ENCODE measurements at regions not wholly inside any gene's neighbourhood (a gene's known extent, or its start where the extent isn't known, plus 50 kb on each side); places are given as distances from the start of the nearest gene placed in this dataset.
"Not testable (repeated sequence)": the region's sequence is repeated elsewhere in the genome, so short reads cannot be mapped to it uniquely, and the experiment has no call there.

- DNase-seq, result no peak
- in situ Hi-C loops (cut with HindIII; ENCODE audit: low pct_ligation_motif_present, low pct_unique_long_range_greater_than_20kb, low sequenced_read_pairs), result no loop called here
Observed at GRCh38 chr1:163981500-163982030, 577.4 kb upstream of the PBX1 start.

- DNase-seq, result no peak
- in situ Hi-C loops (cut with HindIII; ENCODE audit: low pct_ligation_motif_present, low pct_unique_long_range_greater_than_20kb, low sequenced_read_pairs), result no loop called here
Observed at GRCh38 chr1:163983097-163983496, 575.9 kb upstream of the PBX1 start.

- in situ Hi-C loops (cut with HindIII; ENCODE audit: low pct_ligation_motif_present, low pct_unique_long_range_greater_than_20kb, low sequenced_read_pairs), result no loop called here
Observed at GRCh38 chr1:163985700-163986099, 573.3 kb upstream of the PBX1 start.

GRCh38 chr1:163999131-163999530 is 559.9 kb upstream of the PBX1 start:
- no peak for DNase-seq
- in situ Hi-C loops (cut with HindIII; ENCODE audit: low pct_ligation_motif_present, low pct_unique_long_range_greater_than_20kb, low sequenced_read_pairs), result no loop called here

More at GRCh38 chr1:163985700-163986099, 573.3 kb upstream of the PBX1 start:
- DNase-seq, result no peak

- DNase-seq; in situ Hi-C loops (cut with HindIII; ENCODE audit: low pct_ligation_motif_present, low pct_unique_long_range_greater_than_20kb, low sequenced_read_pairs): not testable (repeated sequence)
Observed at GRCh38 chr1:164006186-164006585, 552.8 kb upstream of the PBX1 start.

GRCh38 chr1:164006621-164007020 is 552.4 kb upstream of the PBX1 start:
- DNase-seq, result no peak
- in situ Hi-C loops (cut with HindIII; ENCODE audit: low pct_ligation_motif_present, low pct_unique_long_range_greater_than_20kb, low sequenced_read_pairs), result no loop called here

GRCh38 chr1:164017239-164017638 is 541.7 kb upstream of the PBX1 start:
- in situ Hi-C loops (cut with HindIII; ENCODE audit: low pct_ligation_motif_present, low pct_unique_long_range_greater_than_20kb, low sequenced_read_pairs), result no loop called here
- no peak for DNase-seq

- no peak for DNase-seq
- in situ Hi-C loops (cut with HindIII; ENCODE audit: low pct_ligation_motif_present, low pct_unique_long_range_greater_than_20kb, low sequenced_read_pairs), result no loop called here
Observed at GRCh38 chr1:164020391-164020790, 538.6 kb upstream of the PBX1 start.

GRCh38 chr1:164021813-164022212 is 537.2 kb upstream of the PBX1 start:
- DNase-seq, result no peak
- in situ Hi-C loops (cut with HindIII; ENCODE audit: low pct_ligation_motif_present, low pct_unique_long_range_greater_than_20kb, low sequenced_read_pairs), result no loop called here

- no peak for DNase-seq
- in situ Hi-C loops (cut with HindIII; ENCODE audit: low pct_ligation_motif_present, low pct_unique_long_range_greater_than_20kb, low sequenced_read_pairs), result no loop called here
Observed at GRCh38 chr1:164033782-164034181, 525.2 kb upstream of the PBX1 start.

- no peak for DNase-seq
- in situ Hi-C loops (cut with HindIII; ENCODE audit: low pct_ligation_motif_present, low pct_unique_long_range_greater_than_20kb, low sequenced_read_pairs), result no loop called here
Observed at GRCh38 chr1:164040754-164041153, 518.2 kb upstream of the PBX1 start.

- no peak for DNase-seq
Observed at GRCh38 chr1:164051782-164052181, 507.2 kb upstream of the PBX1 start.

GRCh38 chr1:164054331-164054730 is 504.7 kb upstream of the PBX1 start:
- in situ Hi-C loops (cut with HindIII; ENCODE audit: low pct_ligation_motif_present, low pct_unique_long_range_greater_than_20kb, low sequenced_read_pairs), result no loop called here
- DNase-seq, result no peak

More at GRCh38 chr1:164051782-164052181, 507.2 kb upstream of the PBX1 start:
- in situ Hi-C loops (cut with HindIII; ENCODE audit: low pct_ligation_motif_present, low pct_unique_long_range_greater_than_20kb, low sequenced_read_pairs), result no loop called here

GRCh38 chr1:164058198-164058597 is 500.8 kb upstream of the PBX1 start:
- in situ Hi-C loops (cut with HindIII; ENCODE audit: low pct_ligation_motif_present, low pct_unique_long_range_greater_than_20kb, low sequenced_read_pairs), result no loop called here
- DNase-seq, result no peak

GRCh38 chr1:164061528-164061927 is 497.5 kb upstream of the PBX1 start:
- no peak for DNase-seq
- in situ Hi-C loops (cut with HindIII; ENCODE audit: low pct_ligation_motif_present, low pct_unique_long_range_greater_than_20kb, low sequenced_read_pairs), result no loop called here

- in situ Hi-C loops (cut with HindIII; ENCODE audit: low pct_ligation_motif_present, low pct_unique_long_range_greater_than_20kb, low sequenced_read_pairs), result no loop called here
- DNase-seq, result no peak
Observed at GRCh38 chr1:164064501-164064900, 494.5 kb upstream of the PBX1 start.

- DNase-seq, result no peak
- in situ Hi-C loops (cut with HindIII; ENCODE audit: low pct_ligation_motif_present, low pct_unique_long_range_greater_than_20kb, low sequenced_read_pairs), result no loop called here
Observed at GRCh38 chr1:164071288-164071687, 487.7 kb upstream of the PBX1 start.

- in situ Hi-C loops (cut with HindIII; ENCODE audit: low pct_ligation_motif_present, low pct_unique_long_range_greater_than_20kb, low sequenced_read_pairs), result no loop called here
- DNase-seq, result no peak
Observed at GRCh38 chr1:164086832-164087231, 472.2 kb upstream of the PBX1 start.

- DNase-seq, result no peak
- in situ Hi-C loops (cut with HindIII; ENCODE audit: low pct_ligation_motif_present, low pct_unique_long_range_greater_than_20kb, low sequenced_read_pairs), result no loop called here
Observed at GRCh38 chr1:164087906-164088453, 471.0 kb upstream of the PBX1 start.

- peak; percentile 8 for DNase-seq
- in situ Hi-C loops (cut with HindIII; ENCODE audit: low pct_ligation_motif_present, low pct_unique_long_range_greater_than_20kb, low sequenced_read_pairs), result no loop called here
Observed at GRCh38 chr1:164092603-164093353, 466.2 kb upstream of the PBX1 start.
